GM19395 (cell line): ENCODE measurements at regions not wholly inside any gene's neighbourhood (a gene's known extent, or its start where the extent isn't known, plus 50 kb on each side); places are given as distances from the start of the nearest gene placed in this dataset.

ENCODE experiments used
- ATAC-seq: cut with Tn5 transposase; IDR thresholded peaks from one replicate; pipeline ENCODE4 v1.9.1; 2021; ENCODE audit warnings: mild to moderate bottlenecking, moderate library complexity; ENCODE audit not compliant: unreplicated experiment

GRCh38 chr1:38243106-38243505 is 196.5 kb upstream of the POU3F1 start:
- ATAC-seq, result no peak

GRCh38 chr1:38242506-38242905 is 195.9 kb upstream of the POU3F1 start:
- ATAC-seq, result no peak

GRCh38 chr1:38241594-38242334 is 195.2 kb upstream of the POU3F1 start:
- ATAC-seq, result no peak

- ATAC-seq, result no peak
Measured at GRCh38 chr1:38240618-38241017, 194.0 kb upstream of the POU3F1 start.

GRCh38 chr1:38239258-38239835 is 192.8 kb upstream of the POU3F1 start:
- ATAC-seq, result no peak

GRCh38 chr1:38238294-38238693 is 191.7 kb upstream of the POU3F1 start:
- ATAC-seq, result no peak

- no peak for ATAC-seq
Measured at GRCh38 chr1:38235705-38236104, 189.1 kb upstream of the POU3F1 start.

GRCh38 chr1:38231941-38232340 is 185.3 kb upstream of the POU3F1 start:
- no peak for ATAC-seq

- ATAC-seq, result no peak
Measured at GRCh38 chr1:38228718-38229117, 182.1 kb upstream of the POU3F1 start.

GRCh38 chr1:38225745-38226144 is 179.2 kb upstream of the POU3F1 start:
- ATAC-seq, result no peak

- no peak for ATAC-seq
Measured at GRCh38 chr1:38223391-38223790, 176.8 kb upstream of the POU3F1 start.

- no peak for ATAC-seq
Measured at GRCh38 chr1:38222891-38223290, 176.3 kb upstream of the POU3F1 start.

- ATAC-seq, result no peak
Measured at GRCh38 chr1:38221006-38221649, 174.5 kb upstream of the POU3F1 start.

GRCh38 chr1:38217316-38217715 is 170.7 kb upstream of the POU3F1 start:
- ATAC-seq, result no peak

GRCh38 chr1:38213646-38214434 is 167.2 kb upstream of the POU3F1 start:
- ATAC-seq, result no peak

GRCh38 chr1:38210895-38211177 is 164.2 kb upstream of the POU3F1 start:
- no peak for ATAC-seq

GRCh38 chr1:38210021-38210894 is 163.7 kb upstream of the POU3F1 start:
- ATAC-seq, result no peak

GRCh38 chr1:38208716-38209632 is 162.4 kb upstream of the POU3F1 start:
- no peak for ATAC-seq

GRCh38 chr1:38207906-38208305 is 161.3 kb upstream of the POU3F1 start:
- no peak for ATAC-seq

- ATAC-seq, result no peak
Measured at GRCh38 chr1:38207275-38207674, 160.7 kb upstream of the POU3F1 start.
